Stomach (tissue), 8 donors: ENCODE measurements at regions not wholly inside any gene's neighbourhood (a gene's known extent, or its start where the extent isn't known, plus 50 kb on each side); places are given as distances from the start of the nearest gene placed in this dataset.

Experiments
- DNase-seq, 2 donors: peaks; one replicate each; pipeline versions ENCODE4 v3.0.0 to v3.0.0-alpha.2; 2013 to 2019
- H3K27ac ChIP-seq, 5 donors: fragments of 200-600 bp in 4 of 5; sonication (generic) in 4 of 5; one replicate each; pipeline ENCODE4 v1.5.1; 2013 to 2019; ENCODE audit warnings: mild to moderate bottlenecking in 1 of 5, moderate library complexity in 1 of 5
- H3K27me3 ChIP-seq, 3 donors: fragments of 200-600 bp; sonication (generic); one replicate each; pipeline ENCODE4 v1.5.1; 2017 to 2019; ENCODE audit warnings: mixed run types in 1 of 3
- H3K36me3 ChIP-seq, 4 donors: fragments of 200-600 bp; sonication (generic); 1 replicate in 3 of 4; 2 replicates in 1 of 4; pipeline ENCODE4 v1.5.1; 2016 to 2019
- H3K4me1 ChIP-seq, 4 donors: fragments of 200-600 bp; sonication (generic); one replicate each; pipeline ENCODE4 v1.5.1; 2016 to 2019
- H3K4me3 ChIP-seq, 4 donors: fragments of 200-600 bp; sonication (generic) in 3 of 4; one replicate each; pipeline ENCODE4 v1.5.1; 2016 to 2019; ENCODE audit warnings: mild to moderate bottlenecking in 1 of 4
- H3K9me3 ChIP-seq, 4 donors: fragments of 200-600 bp; sonication (generic); one replicate each; pipeline ENCODE4 v1.5.1; 2016 to 2019
- EP300 ChIP-seq: sonication (generic); formaldehyde crosslinking; IDR thresholded peaks from one replicate; pipeline ENCODE4 v1.6.1; 2017; ENCODE audit warnings: antibody characterized with exemption
- POLR2A ChIP-seq, 4 donors: fragments of 450-650 bp; IDR thresholded peaks; one replicate each; pipeline ENCODE4 v1.6.1; 2016; ENCODE audit warnings: antibody characterized with exemption in 4 of 4, control low read depth in 2 of 4, mild to moderate bottlenecking in 1 of 4, moderate library complexity in 1 of 4
- POLR2AphosphoS5 ChIP-seq, 3 donors: sonication (generic); formaldehyde crosslinking; IDR thresholded peaks; one replicate each; pipeline ENCODE4 v1.6.1; 2016; ENCODE audit warnings: antibody characterized with exemption in 3 of 3
- WGBS, 5 donors: extraction: QIAGEN DNeasy Blood & Tissue Kit in 3 of 5; methylation state at CpG; one replicate each; pipeline versions ENCODE4 v1.1.5 to v1.1.7; 2013 to 2018; 5-methylcytosine and 5-hydroxymethylcytosine counted together
- intact Hi-C: fragments of 100-400 bp; cut with DNase I; formaldehyde crosslinking; loops from one replicate; pipeline ENCODE4 v1.15.1; 2023; ENCODE audit warnings: low total_unique reads
- TF ChIP-seq, protein P1 (sequence below), 7 experiments: fragments of 450-650 bp in 4 of 7; fragments of 200-600 bp in 3 of 7; sonication (generic) in 3 of 7; IDR thresholded peaks; one replicate each; pipeline ENCODE4 v1.5.1; 2016 to 2019; ENCODE audit warnings: antibody characterized with exemption in 7 of 7, control low read depth in 2 of 7, mild to moderate bottlenecking in 1 of 7
- donor health status: healthy with polysubstance abuse.
- donor health status: Bipolar disorder and iron deficiency.
- donor health status: healthy.

DNA sequence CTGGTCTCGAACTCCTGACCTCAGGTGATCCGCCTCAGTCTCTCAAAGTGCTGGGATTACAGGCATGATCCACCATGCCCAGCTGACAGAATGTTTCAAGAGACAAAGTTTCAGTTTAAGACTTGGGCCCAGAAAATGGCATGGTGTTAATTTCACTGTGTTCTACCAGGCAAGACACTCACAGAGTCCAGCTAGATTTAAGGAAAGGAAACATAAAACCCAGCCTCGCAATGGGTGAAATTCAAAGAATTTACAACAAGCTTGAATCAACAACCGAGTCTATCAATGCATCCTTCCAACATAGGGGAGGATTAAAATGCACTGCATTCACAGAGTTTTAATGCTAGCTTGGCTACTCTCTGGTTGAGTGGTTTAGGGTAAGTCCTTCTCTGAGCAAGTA lies 764.0 kb downstream of the XPNPEP1 start:
- H3K36me3 ChIP-seq, result no peaks in the 10 kb centered on the region
- no peak overlapping the region for H3K27ac ChIP-seq
- WGBS, 5 donors, result 66 to 83% (median 73%) methylated on average over 4 of the region's 4 CpGs
- no peak for DNase-seq
- no peaks in the 10 kb centered on the region for H3K9me3 ChIP-seq
- no peaks in the 10 kb centered on the region for H3K27me3 ChIP-seq
- H3K4me3 ChIP-seq, result no peak overlapping the region
- intact Hi-C loops, result no loop called here
- TF ChIP-seq, protein P1, sequence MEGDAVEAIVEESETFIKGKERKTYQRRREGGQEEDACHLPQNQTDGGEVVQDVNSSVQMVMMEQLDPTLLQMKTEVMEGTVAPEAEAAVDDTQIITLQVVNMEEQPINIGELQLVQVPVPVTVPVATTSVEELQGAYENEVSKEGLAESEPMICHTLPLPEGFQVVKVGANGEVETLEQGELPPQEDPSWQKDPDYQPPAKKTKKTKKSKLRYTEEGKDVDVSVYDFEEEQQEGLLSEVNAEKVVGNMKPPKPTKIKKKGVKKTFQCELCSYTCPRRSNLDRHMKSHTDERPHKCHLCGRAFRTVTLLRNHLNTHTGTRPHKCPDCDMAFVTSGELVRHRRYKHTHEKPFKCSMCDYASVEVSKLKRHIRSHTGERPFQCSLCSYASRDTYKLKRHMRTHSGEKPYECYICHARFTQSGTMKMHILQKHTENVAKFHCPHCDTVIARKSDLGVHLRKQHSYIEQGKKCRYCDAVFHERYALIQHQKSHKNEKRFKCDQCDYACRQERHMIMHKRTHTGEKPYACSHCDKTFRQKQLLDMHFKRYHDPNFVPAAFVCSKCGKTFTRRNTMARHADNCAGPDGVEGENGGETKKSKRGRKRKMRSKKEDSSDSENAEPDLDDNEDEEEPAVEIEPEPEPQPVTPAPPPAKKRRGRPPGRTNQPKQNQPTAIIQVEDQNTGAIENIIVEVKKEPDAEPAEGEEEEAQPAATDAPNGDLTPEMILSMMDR (IDR thresholded peaks at IDR 0.05), result no peak
- TF ChIP-seq POLR2A (IDR thresholded peaks at IDR 0.05), result no peak
- H3K4me1 ChIP-seq, result no peaks in the 10 kb centered on the region

DNA sequence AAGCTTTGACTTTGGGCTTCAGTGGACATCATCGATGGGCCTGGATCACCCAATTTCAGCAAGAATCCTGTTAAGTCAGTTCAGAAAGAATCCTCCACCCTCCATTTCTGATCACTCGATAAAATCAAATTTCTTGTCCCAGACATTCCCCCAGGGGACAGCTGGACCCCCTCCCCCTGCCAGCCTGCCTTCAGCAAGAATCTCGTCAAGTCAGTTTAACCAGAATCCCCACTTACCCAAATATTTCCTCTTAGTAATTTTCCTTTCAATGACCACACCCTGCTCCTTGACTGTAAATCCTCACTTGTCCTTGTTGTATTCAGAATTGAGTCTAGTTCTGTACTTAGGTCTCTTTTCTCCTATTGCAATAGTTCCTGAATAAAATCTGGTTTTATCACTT lies 766.9 kb downstream of the XPNPEP1 start:
- Histone ChIP-seq H3K4me3 (no peak overlapping the region), H3K36me3 (no peaks in the 10 kb centered on the region), H3K9me3 (peaks cover 0 to 22% (median 11%) of the 10 kb centered on the region in 4 donors), H3K4me1 (no peaks in the 10 kb centered on the region), H3K27me3 (no peaks in the 10 kb centered on the region), H3K27ac (no peak overlapping the region)
- intact Hi-C loops, result no loop called here
- TF ChIP-seq, protein P1 (IDR thresholded peaks at IDR 0.05), result no peak
- TF ChIP-seq POLR2A (IDR thresholded peaks at IDR 0.05) (no peak), EP300 (no peak), POLR2AphosphoS5 (IDR thresholded peaks at IDR 0.05) (no peak)
- DNase-seq, result no peak
- WGBS, 5 donors, result 72 to 84% (median 81%) methylated on average over 3 of the region's 3 CpGs

DNA sequence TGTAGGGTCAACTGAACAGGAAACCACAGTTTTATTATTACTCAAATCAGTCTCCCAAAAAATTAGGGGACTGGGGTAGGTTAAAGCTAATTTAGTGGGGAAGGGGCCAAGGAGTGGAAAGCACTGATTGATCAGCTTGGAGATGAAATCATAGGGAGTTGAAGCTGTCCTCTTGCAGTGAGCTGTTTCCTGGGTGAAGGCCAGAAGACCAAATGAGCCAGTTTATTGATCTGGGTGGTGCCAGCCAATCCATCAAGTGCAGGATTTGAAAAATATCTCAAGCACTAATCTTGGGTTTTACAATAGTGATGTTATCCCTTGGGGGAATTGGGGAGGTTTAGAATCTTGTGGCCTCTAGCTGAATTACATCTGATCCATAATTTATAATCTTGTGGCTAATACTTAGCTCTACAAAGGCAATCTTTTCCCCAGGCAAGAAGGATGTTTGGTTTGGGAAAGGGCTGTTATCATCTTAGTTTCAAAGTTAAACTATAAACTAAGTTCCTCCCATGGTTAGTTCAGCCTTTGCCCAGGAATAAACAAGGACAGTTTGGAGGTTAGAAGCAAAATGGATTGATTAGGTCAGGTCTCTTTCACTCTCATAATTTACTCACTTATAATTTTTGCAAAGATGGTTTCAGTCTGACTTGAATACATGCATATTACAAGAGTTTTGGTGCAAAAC lies 773.5 kb downstream of the XPNPEP1 start:
- TF ChIP-seq POLR2A (IDR thresholded peaks at IDR 0.05) (no peak), POLR2AphosphoS5 (IDR thresholded peaks at IDR 0.05) (no peak), EP300 (no peak)
- TF ChIP-seq, protein P1 (IDR thresholded peaks at IDR 0.05), result no peak
- Histone ChIP-seq H3K4me1 (no peaks in the 10 kb centered on the region), H3K27me3 (no peaks in the 10 kb centered on the region), H3K36me3 (no peaks in the 10 kb centered on the region), H3K4me3 (no peak overlapping the region), H3K27ac (no peak overlapping the region), H3K9me3 (peaks cover 0 to 27% (median 15%) of the 10 kb centered on the region in 4 donors)
- intact Hi-C loops, result no loop called here
- no peak for DNase-seq

DNA sequence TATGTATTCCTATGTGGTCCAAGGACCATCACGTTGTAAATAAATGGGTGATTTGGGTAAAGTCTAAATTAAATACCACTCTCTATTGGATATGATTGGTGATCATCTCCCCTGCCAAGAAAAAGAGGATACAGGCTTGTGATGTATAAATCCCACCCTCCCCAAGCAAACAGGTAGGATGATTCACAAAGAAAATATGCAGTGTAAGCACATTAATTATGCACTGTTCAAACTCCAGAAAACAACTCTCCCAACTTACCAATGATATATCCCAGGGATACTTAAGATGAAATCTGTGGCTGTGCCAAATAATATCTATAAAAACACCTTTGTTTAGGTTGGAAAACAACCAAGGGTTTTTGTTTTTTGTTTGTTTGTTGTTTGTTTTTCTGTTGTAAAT lies 795.9 kb downstream of the XPNPEP1 start:
- no peaks in the 10 kb centered on the region for H3K9me3 ChIP-seq
- no peaks in the 10 kb centered on the region for H3K36me3 ChIP-seq
- H3K4me1 ChIP-seq, result no peaks in the 10 kb centered on the region
- intact Hi-C loops, result no loop called here
- 53 to 69% (median 67%) methylated on average over 1 of the region's 1 CpG for WGBS, 5 donors
- H3K4me3 ChIP-seq, result no peak overlapping the region
- no peaks in the 10 kb centered on the region for H3K27me3 ChIP-seq
- no peak for DNase-seq
- TF ChIP-seq, protein P1 (IDR thresholded peaks at IDR 0.05), result no peak
- no peak for TF ChIP-seq EP300
- TF ChIP-seq POLR2AphosphoS5 (IDR thresholded peaks at IDR 0.05), result no peak
- TF ChIP-seq POLR2A (IDR thresholded peaks at IDR 0.05), result no peak
- no peak overlapping the region for H3K27ac ChIP-seq
